NB4 (cell line): ENCODE measurements at regions not wholly inside any gene's neighbourhood (a gene's known extent, or its start where the extent isn't known, plus 50 kb on each side); places are given as distances from the start of the nearest gene placed in this dataset.

Experiments used
- DNase-seq: peaks from one replicate; pipeline ENCODE4 v3.0.0; 2010; ENCODE audit warnings: low read depth
- H3K4me3 ChIP-seq: one replicate; pipeline ENCODE4 v1.5.1; 2011; ENCODE audit warnings: mild to moderate bottlenecking, low read depth, low read length, moderate library complexity
- CTCF ChIP-seq: IDR thresholded peaks from one replicate; pipeline ENCODE4 v1.5.1; 2012; ENCODE audit warnings: low read depth, low read length
- MYC ChIP-seq: IDR thresholded peaks from 2 replicates; pipeline ENCODE4 v1.6.1; 2011; ENCODE audit warnings: low read depth, low read length
- POLR2A ChIP-seq: IDR thresholded peaks from 2 replicates; pipeline ENCODE4 v1.6.1; 2011; ENCODE audit warnings: mild to moderate bottlenecking; ENCODE audit not compliant: insufficient read length; ENCODE audit errors: extremely low read depth
- TF ChIP-seq, protein P1 (sequence below): IDR thresholded peaks from 2 replicates; pipeline ENCODE4 v1.6.1; 2011; ENCODE audit warnings: low read depth, low read length

- DNase-seq, result no peak
- H3K4me3 ChIP-seq, result no peak overlapping the region
- no peak for TF ChIP-seq MYC
These were observed 83.2 kb upstream of the MBL2 start for GRCh38 chr10:52855546-52856325.

DNA sequence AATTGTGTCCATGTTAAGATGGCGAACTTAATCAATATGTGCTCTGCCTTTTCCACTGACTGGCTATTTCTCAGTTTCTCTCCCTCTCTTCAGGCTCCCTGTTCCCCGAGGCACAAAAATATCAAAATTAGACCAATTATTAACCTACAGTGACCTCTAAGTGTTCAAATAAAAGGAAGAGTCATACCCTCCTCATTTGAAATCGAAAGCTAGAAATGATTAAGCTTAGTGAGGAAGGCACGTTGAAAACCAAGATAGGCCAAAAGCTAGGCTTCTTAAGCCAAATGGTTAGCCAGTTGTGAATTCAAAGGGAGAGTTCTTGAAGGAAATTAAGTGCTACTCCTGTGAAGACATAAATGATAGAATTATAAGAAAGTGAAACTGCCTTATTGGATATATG is 81.1 kb upstream of the MBL2 start:
- H3K4me3 ChIP-seq, result no peak overlapping the region
- DNase-seq, result no peak
- TF ChIP-seq POLR2A (no peak), MYC (no peak), CTCF (no peak)
- TF ChIP-seq, protein P1, sequence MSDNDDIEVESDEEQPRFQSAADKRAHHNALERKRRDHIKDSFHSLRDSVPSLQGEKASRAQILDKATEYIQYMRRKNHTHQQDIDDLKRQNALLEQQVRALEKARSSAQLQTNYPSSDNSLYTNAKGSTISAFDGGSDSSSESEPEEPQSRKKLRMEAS, result no peak

- TF ChIP-seq, protein P1, result no peak
- TF ChIP-seq CTCF (no peak), MYC (no peak), POLR2A (no peak)
- no peak overlapping the region for H3K4me3 ChIP-seq
- DNase-seq, result no peak
These were observed 64.2 kb upstream of the MBL2 start for GRCh38 chr10:52836816-52837215.
